Chondrocyte (in vitro differentiated cells): ENCODE measurements at regions not wholly inside any gene's neighbourhood (a gene's known extent, or its start where the extent isn't known, plus 50 kb on each side); places are given as distances from the start of the nearest gene placed in this dataset.

Experiments used
- DNase-seq: peaks from one replicate; pipeline ENCODE4 v3.0.0; 2021; ENCODE audit warnings: mixed read lengths, low spot score
- H3K27ac Mint-ChIP-seq: one replicate; pipeline ENCODE4 v1.8.0; 2021; ENCODE audit warnings: mild to moderate bottlenecking, moderate library complexity, mixed read lengths; ENCODE audit not compliant: unreplicated experiment
- H3K27me3 Mint-ChIP-seq: 2 replicates; pipeline ENCODE4 v1.8.0; 2021; ENCODE audit warnings: low read depth, mixed read lengths
- H3K36me3 Mint-ChIP-seq: 2 replicates; pipeline ENCODE4 v1.8.0; 2021; ENCODE audit warnings: low read depth, mixed read lengths
- H3K4me1 Mint-ChIP-seq: 2 replicates; pipeline ENCODE4 v1.8.0; 2021; ENCODE audit warnings: low read depth, mild to moderate bottlenecking, mixed read lengths
- H3K4me3 Mint-ChIP-seq: one replicate; pipeline ENCODE4 v1.8.0; 2021; ENCODE audit warnings: mild to moderate bottlenecking, moderate library complexity, mixed read lengths; ENCODE audit not compliant: unreplicated experiment
- H3K9me3 Mint-ChIP-seq: 2 replicates; pipeline ENCODE4 v1.8.0; 2021; ENCODE audit warnings: low read depth, mixed read lengths
- TF ChIP-seq, protein P1 (sequence below): fragments of 200-600 bp; sonication (generic); IDR thresholded peaks from 2 replicates; pipeline ENCODE4 v1.5.0; 2021; ENCODE audit warnings: antibody characterized with exemption, mild to moderate bottlenecking, moderate library complexity

DNA sequence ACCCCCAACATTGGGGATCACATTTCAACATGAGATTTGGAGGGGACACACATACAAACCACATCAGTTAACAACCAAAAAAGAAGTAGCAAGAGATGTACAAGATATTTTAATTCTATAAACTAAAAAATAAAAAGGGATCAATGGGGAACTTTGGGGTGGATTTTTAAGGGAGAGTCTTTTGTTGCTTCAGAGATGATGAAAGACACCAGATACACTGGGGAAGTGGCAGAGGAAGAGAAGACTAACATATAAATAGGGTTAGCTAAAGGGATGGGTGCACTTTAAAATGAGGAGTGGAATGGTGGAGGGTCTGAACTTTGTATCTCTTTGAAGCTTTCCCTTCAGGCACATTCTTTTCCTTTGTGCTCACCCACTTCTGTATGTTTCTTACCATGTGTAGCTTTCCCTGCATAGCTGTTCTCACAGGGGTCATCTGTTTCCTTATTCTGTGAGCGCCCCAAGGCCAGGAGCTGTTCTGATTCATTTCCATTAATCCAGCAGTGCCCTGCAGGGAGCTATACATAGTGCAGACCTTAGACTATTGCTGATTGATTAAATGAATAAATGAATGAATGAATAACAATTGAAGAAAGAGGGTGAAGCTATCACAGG lies 531.6 kb upstream of the KLF4 start:
- TF ChIP-seq, protein P1, sequence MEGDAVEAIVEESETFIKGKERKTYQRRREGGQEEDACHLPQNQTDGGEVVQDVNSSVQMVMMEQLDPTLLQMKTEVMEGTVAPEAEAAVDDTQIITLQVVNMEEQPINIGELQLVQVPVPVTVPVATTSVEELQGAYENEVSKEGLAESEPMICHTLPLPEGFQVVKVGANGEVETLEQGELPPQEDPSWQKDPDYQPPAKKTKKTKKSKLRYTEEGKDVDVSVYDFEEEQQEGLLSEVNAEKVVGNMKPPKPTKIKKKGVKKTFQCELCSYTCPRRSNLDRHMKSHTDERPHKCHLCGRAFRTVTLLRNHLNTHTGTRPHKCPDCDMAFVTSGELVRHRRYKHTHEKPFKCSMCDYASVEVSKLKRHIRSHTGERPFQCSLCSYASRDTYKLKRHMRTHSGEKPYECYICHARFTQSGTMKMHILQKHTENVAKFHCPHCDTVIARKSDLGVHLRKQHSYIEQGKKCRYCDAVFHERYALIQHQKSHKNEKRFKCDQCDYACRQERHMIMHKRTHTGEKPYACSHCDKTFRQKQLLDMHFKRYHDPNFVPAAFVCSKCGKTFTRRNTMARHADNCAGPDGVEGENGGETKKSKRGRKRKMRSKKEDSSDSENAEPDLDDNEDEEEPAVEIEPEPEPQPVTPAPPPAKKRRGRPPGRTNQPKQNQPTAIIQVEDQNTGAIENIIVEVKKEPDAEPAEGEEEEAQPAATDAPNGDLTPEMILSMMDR = no peak
- Mint-ChIP-seq H3K27ac (no peak overlapping the region), H3K9me3 (no peaks in the 10 kb centered on the region), H3K4me1 (no peaks in the 10 kb centered on the region), H3K27me3 (peaks cover 3% of the 10 kb centered on the region), H3K36me3 (peaks cover 1% of the 10 kb centered on the region), H3K4me3 (no peak overlapping the region)
- no peak for DNase-seq

- no peak overlapping the region for H3K4me3 Mint-ChIP-seq
- no peak overlapping the region for H3K27ac Mint-ChIP-seq
- H3K9me3 Mint-ChIP-seq = no peaks in the 10 kb centered on the region
- H3K36me3 Mint-ChIP-seq = peaks cover 1% of the 10 kb centered on the region
- H3K4me1 Mint-ChIP-seq = no peaks in the 10 kb centered on the region
- TF ChIP-seq, protein P1 = no peak
- no peak for DNase-seq
- peaks cover 3% of the 10 kb centered on the region for H3K27me3 Mint-ChIP-seq
These were observed 530.3 kb upstream of the KLF4 start for GRCh38 chr9:108019821-108020220.

DNA sequence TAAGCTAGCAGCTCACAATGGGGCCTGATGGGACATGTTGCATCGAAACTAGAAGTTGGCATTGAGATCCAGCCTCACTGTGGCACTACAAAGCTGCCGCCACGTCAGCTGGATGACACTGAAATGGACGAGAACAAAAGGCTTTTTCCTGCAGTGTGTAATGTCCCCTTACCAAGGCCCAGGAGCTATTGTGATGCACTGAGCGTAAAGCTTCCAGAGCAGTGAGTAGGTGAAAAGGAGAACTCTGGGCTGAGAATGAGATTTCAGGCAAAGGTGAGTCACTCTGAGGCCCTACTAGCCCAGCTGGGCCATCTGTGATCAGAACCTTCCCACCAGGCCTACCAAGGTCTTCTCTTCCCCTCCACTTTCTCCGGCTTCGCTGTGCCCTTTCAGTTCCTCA lies 528.1 kb upstream of the KLF4 start:
- H3K27ac Mint-ChIP-seq = no peak overlapping the region
- peaks cover 1% of the 10 kb centered on the region for H3K36me3 Mint-ChIP-seq
- H3K4me1 Mint-ChIP-seq = no peaks in the 10 kb centered on the region
- TF ChIP-seq, protein P1 = no peak
- no peaks in the 10 kb centered on the region for H3K9me3 Mint-ChIP-seq
- no peak overlapping the region for H3K4me3 Mint-ChIP-seq
- peaks cover 3% of the 10 kb centered on the region for H3K27me3 Mint-ChIP-seq
- no peak for DNase-seq

- TF ChIP-seq, protein P1 = no peak
- Mint-ChIP-seq H3K4me3 (no peak overlapping the region), H3K4me1 (no peaks in the 10 kb centered on the region), H3K27ac (no peak overlapping the region), H3K36me3 (peaks cover 1% of the 10 kb centered on the region), H3K9me3 (no peaks in the 10 kb centered on the region), H3K27me3 (peaks cover 3% of the 10 kb centered on the region)
- DNase-seq = no peak
These were observed 526.9 kb upstream of the KLF4 start for GRCh38 chr9:108016446-108016845.

DNA sequence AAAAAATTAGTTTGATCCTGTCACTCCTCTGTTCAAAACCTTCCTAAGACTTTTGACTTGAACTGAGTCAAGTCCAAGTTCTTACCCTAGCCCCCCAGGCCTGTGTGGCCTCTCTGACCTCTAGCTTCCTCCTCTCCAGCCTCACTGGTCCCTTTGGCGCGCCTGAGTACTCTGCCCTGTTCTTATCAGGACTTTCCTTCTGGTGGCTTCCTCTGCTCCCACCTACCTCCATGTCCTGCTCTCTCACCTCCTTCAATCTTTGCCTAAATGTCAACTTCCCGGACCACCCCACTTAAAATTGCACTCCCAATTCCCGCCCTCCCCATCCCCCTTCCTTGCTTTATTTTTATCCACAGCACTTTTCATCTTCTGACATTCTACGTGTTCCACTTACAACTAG lies 526.1 kb upstream of the KLF4 start:
- no peak for DNase-seq
- Mint-ChIP-seq H3K9me3 (no peaks in the 10 kb centered on the region), H3K27ac (no peak overlapping the region), H3K4me3 (no peak overlapping the region), H3K27me3 (peaks cover 2% of the 10 kb centered on the region), H3K36me3 (no peaks in the 10 kb centered on the region), H3K4me1 (no peaks in the 10 kb centered on the region)
- TF ChIP-seq, protein P1 = no peak
